Colonic mucosa (tissue), 4 donors: ENCODE measurements at regions not wholly inside any gene's neighbourhood (a gene's known extent, or its start where the extent isn't known, plus 50 kb on each side); places are given as distances from the start of the nearest gene placed in this dataset.

Experiments used
- DNase-seq: peaks from one replicate; pipeline ENCODE4 v3.0.0-alpha.2; 2020
- H3K27ac ChIP-seq: fragments of 200-600 bp; one replicate; pipeline ENCODE4 v1.8.0; 2021
- H3K27me3 ChIP-seq: fragments of 200-600 bp; one replicate; pipeline ENCODE4 v1.8.0; 2021
- H3K36me3 ChIP-seq: fragments of 200-600 bp; one replicate; pipeline ENCODE4 v1.8.0; 2021
- H3K4me1 ChIP-seq: fragments of 200-600 bp; one replicate; pipeline ENCODE4 v1.8.0; 2021; ENCODE audit warnings: mild to moderate bottlenecking
- H3K4me3 ChIP-seq: fragments of 200-600 bp; one replicate; pipeline ENCODE4 v1.8.0; 2021
- H3K9ac ChIP-seq, 2 donors: one replicate each; pipeline ENCODE4 v1.7.0; 2013; ENCODE audit warnings: control low read depth in 2 of 2, low read depth in 2 of 2, low read length in 2 of 2
- H3K9me3 ChIP-seq: fragments of 200-600 bp; one replicate; pipeline ENCODE4 v1.8.0; 2021
- intact Hi-C: fragments of 100-400 bp; cut with DNase I; formaldehyde crosslinking; loops from one replicate; pipeline ENCODE4 v1.14.1; 2022
- TF ChIP-seq, protein P1 (sequence below): fragments of 200-600 bp; IDR thresholded peaks from one replicate; pipeline ENCODE4 v1.8.0; 2022; ENCODE audit warnings: antibody characterized with exemption, mild to moderate bottlenecking
- donor health status: healthy.
- donor health status: DM: no; HTN: no; CAD: no.
- donor health status: DM: no; HTN: no; CAD: no.

DNA sequence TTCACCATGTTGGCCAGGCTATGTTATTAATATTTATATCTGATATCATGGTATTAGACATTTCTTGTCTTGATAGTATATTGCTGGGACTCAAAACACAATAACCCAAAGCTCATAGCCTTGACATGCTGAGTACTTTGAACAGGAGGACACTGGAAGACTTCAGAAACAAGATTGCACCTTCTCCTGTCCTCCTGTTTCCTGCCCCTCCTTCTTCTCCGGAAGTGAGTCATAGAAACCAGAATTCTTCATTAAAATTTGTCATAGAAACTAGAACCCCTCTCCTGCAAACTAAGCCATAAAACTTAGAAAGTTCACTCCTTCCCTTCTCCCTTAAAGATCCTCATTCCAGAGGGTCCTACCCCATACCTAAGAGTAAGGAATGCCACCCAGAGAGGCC lies 400.2 kb downstream of the SLITRK5 start:
- H3K27me3 ChIP-seq, result no peaks in the 10 kb centered on the region
- TF ChIP-seq, protein P1, sequence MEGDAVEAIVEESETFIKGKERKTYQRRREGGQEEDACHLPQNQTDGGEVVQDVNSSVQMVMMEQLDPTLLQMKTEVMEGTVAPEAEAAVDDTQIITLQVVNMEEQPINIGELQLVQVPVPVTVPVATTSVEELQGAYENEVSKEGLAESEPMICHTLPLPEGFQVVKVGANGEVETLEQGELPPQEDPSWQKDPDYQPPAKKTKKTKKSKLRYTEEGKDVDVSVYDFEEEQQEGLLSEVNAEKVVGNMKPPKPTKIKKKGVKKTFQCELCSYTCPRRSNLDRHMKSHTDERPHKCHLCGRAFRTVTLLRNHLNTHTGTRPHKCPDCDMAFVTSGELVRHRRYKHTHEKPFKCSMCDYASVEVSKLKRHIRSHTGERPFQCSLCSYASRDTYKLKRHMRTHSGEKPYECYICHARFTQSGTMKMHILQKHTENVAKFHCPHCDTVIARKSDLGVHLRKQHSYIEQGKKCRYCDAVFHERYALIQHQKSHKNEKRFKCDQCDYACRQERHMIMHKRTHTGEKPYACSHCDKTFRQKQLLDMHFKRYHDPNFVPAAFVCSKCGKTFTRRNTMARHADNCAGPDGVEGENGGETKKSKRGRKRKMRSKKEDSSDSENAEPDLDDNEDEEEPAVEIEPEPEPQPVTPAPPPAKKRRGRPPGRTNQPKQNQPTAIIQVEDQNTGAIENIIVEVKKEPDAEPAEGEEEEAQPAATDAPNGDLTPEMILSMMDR, result no peak
- H3K9ac ChIP-seq, result no peak overlapping the region
- no peak overlapping the region for H3K27ac ChIP-seq
- intact Hi-C loops, result no loop called here
- no peaks in the 10 kb centered on the region for H3K4me1 ChIP-seq
- H3K4me3 ChIP-seq, result no peak overlapping the region
- no peaks in the 10 kb centered on the region for H3K36me3 ChIP-seq
- no peaks in the 10 kb centered on the region for H3K9me3 ChIP-seq
- no peak for DNase-seq

DNA sequence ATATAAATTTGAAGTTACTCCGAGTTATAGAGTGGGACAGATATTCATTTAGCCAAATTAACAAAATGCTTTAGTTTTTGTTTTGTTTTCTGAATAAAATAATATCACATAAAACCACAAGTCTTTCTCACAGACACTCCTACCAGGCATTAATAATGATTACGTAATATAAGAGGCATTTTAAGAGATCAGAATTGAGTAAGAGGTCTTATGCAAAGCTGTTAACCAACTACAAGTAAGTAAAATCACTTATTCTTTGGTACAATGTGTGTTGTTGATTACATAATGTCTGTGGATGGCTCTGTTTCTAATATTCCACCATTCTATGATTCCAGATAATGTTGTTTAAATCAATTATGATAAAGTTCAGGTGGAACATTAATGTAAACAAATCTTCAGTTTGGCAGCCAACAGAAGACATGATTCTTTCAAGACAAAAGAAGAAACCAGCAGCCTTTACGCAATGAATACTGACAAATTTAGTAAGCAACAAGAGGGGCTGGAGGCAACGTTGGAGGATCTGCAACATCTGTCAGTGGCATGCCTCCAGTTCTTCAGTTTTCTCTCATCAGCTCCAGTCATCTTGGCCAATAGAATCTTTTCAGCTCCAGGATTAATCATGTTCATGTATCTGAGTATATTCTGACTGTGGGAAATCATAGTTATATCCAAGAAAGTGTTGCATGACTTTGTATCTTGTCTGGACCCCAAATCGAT lies 403.8 kb downstream of the SLITRK5 start:
- Histone ChIP-seq H3K4me1 (no peaks in the 10 kb centered on the region), H3K27me3 (no peaks in the 10 kb centered on the region), H3K9me3 (no peaks in the 10 kb centered on the region), H3K4me3 (no peak overlapping the region), H3K36me3 (no peaks in the 10 kb centered on the region), H3K27ac (no peak overlapping the region), H3K9ac (no peak overlapping the region)
- TF ChIP-seq, protein P1, result no peak
- intact Hi-C loops, result no loop called here
- no peak for DNase-seq

DNA sequence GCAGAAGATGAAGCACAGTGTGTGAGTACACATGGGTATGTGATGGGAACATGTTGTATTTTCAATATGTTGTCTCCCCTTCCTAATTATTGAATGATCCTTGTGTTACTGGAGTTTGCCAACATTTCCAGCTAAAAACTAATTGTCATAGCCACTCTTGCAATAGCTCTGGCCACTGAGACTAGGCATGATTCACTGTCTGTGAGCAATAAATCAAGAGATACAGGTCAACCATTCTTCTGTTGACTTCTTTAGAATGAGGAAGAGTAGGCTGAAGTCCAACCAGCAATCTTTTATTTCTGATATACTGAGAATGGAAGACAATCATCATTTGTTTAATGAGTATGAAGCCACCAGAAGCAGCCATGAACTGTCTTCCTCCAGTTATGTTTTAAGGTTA lies 413.9 kb downstream of the SLITRK5 start:
- Histone ChIP-seq H3K27ac (no peak overlapping the region), H3K9ac (no peak overlapping the region), H3K27me3 (no peaks in the 10 kb centered on the region), H3K9me3 (no peaks in the 10 kb centered on the region), H3K4me3 (no peak overlapping the region), H3K4me1 (no peaks in the 10 kb centered on the region), H3K36me3 (no peaks in the 10 kb centered on the region)
- intact Hi-C loops, result no loop called here
- DNase-seq, result no peak
- TF ChIP-seq, protein P1, result no peak

DNA sequence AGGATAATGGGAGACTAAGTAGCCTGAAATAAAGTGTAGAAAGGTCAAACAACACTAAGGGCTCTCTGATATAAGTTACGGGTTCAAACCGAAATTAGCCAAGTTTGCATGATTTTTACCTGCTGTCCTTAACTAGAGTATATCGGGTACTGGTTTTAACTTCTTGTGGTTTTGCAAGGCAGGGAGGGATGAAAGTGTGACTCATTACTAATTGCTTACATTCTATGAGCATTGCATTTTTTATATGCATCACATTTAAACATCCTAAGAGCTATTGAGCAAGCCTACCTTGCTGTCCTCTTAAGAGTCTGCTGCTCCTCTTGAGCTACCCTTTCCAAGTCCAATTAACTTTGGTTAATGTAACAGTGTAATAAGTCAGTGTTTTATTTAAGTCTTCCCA lies 415.4 kb downstream of the SLITRK5 start:
- TF ChIP-seq, protein P1, result no peak
- intact Hi-C loops, result no loop called here
- Histone ChIP-seq H3K9ac (no peak overlapping the region), H3K4me1 (no peaks in the 10 kb centered on the region), H3K27me3 (no peaks in the 10 kb centered on the region), H3K27ac (no peak overlapping the region), H3K9me3 (no peaks in the 10 kb centered on the region), H3K4me3 (no peak overlapping the region), H3K36me3 (no peaks in the 10 kb centered on the region)
- no peak for DNase-seq

DNA sequence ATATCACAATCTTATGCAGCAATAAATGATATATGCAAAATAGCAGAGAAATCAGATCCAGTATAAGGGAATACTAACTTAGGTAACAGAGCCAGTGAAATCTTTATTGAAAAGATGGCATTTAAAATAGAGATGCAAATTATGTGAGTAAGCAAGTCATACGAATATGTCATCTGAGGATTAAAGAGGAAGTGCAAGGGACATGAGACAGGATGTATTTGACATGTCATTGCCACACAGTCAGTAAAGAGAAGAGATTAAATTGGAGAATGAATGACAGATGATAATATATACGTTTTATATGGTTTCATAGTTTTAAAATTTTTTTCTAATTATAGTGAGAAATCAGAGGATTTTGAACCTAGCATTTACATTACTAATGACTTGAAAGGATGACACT lies 426.4 kb downstream of the SLITRK5 start:
- Histone ChIP-seq H3K27me3 (no peaks in the 10 kb centered on the region), H3K4me3 (no peak overlapping the region), H3K9ac (no peak overlapping the region), H3K36me3 (no peaks in the 10 kb centered on the region), H3K9me3 (no peaks in the 10 kb centered on the region), H3K4me1 (no peaks in the 10 kb centered on the region), H3K27ac (no peak overlapping the region)
- no peak for DNase-seq
- intact Hi-C loops, result no loop called here
- TF ChIP-seq, protein P1, result no peak
